ENCODE measurements at regions not wholly inside any gene's neighbourhood (a gene's known extent, or its start where the extent isn't known, plus 50 kb on each side); places are given as distances from the start of the nearest gene placed in this dataset.

- H2AFZ ChIP-seq (ENCODE audit: low read length) = no peak overlapping the region
- no peaks in the 10 kb centered on the region for H4K20me1 ChIP-seq (ENCODE audit: low read length)
- no peaks in the 10 kb centered on the region for H3K9me3 ChIP-seq (ENCODE audit: low read length)
- ATAC-seq (no peak), DNase-seq (no peak)
- no peaks in the 10 kb centered on the region for H3F3A ChIP-seq (ENCODE audit: low read length, unreplicated experiment)
- H3K4me3 ChIP-seq (ENCODE audit: low read length) = no peak overlapping the region
- TF ChIP-seq CTCF (conservative IDR thresholded peaks at IDR 0.05; ENCODE audit: low read depth, low read length) (no peak), EZH2phosphoT487 (IDR thresholded peaks at IDR 0.05; ENCODE audit: borderline replicate concordance, low read length) (no peak), EZH2 (IDR thresholded peaks at IDR 0.05; ENCODE audit: low read length, unreplicated experiment) (no peak)
- no peaks in the 10 kb centered on the region for H3K4me1 ChIP-seq (ENCODE audit: insufficient read depth, low read length)
- intact Hi-C loops (cut with micrococcal nuclease) = no loop called here
- H3K9me2 ChIP-seq (replicated peaks; ENCODE audit: low read length) = no peaks in the 10 kb centered on the region
- no peak overlapping the region for H3K27ac ChIP-seq (ENCODE audit: low read length)
- H3K9ac ChIP-seq (ENCODE audit: low read length) = no peak overlapping the region
- no TSS peak for BruUV-seq (replicated peaks)
- H3K4me2 ChIP-seq (ENCODE audit: low read length) = no peak overlapping the region
- no peaks in the 10 kb centered on the region for H3K36me3 ChIP-seq (ENCODE audit: low read depth, low read length)
- H3K27me3 ChIP-seq (ENCODE audit: low read length) = 0 out of 2 replicates have a peak, but pooled peaks cover 8% of the 10 kb centered on the region
- H3K79me2 ChIP-seq (ENCODE audit: low read length) = no peaks in the 10 kb centered on the region
- CTCF ChIA-PET = no interaction called here
- POLR2A ChIA-PET (ENCODE audit: unreplicated experiment) = interaction anchor here (0.6 kb wide), 1 partner anchor 767 kb away, joined by 3 read pairs; no protein-coding TSS in a partner anchor
Measured at GRCh38 chr7:54141576-54141975, 400.6 kb upstream of the VSTM2A start.

GRCh38 chr7:54145716-54146115 lies 396.5 kb upstream of the VSTM2A start:
- ChIA-PET POLR2A (ENCODE audit: unreplicated experiment) (no interaction called here), CTCF (no interaction called here)
- no peak overlapping the region for H2AFZ ChIP-seq (ENCODE audit: low read length)
- H3K4me1 ChIP-seq (ENCODE audit: insufficient read depth, low read length) = no peaks in the 10 kb centered on the region
- no peak for ATAC-seq
- no peak for DNase-seq
- no peaks in the 10 kb centered on the region for H3K9me2 ChIP-seq (replicated peaks; ENCODE audit: low read length)
- TF ChIP-seq EZH2 (IDR thresholded peaks at IDR 0.05; ENCODE audit: low read length, unreplicated experiment) (no peak), CTCF (conservative IDR thresholded peaks at IDR 0.05; ENCODE audit: low read depth, low read length) (no peak), EZH2phosphoT487 (IDR thresholded peaks at IDR 0.05; ENCODE audit: borderline replicate concordance, low read length) (no peak)
- intact Hi-C loops (cut with micrococcal nuclease) = no loop called here
- H3K27ac ChIP-seq (ENCODE audit: low read length) = no peak overlapping the region
- H4K20me1 ChIP-seq (ENCODE audit: low read length) = no peaks in the 10 kb centered on the region
- H3K9ac ChIP-seq (ENCODE audit: low read length) = no peak overlapping the region
- H3K4me2 ChIP-seq (ENCODE audit: low read length) = no peak overlapping the region
- no peak overlapping the region for H3K4me3 ChIP-seq (ENCODE audit: low read length)
- H3K27me3 ChIP-seq (ENCODE audit: low read length) = 0 out of 2 replicates have a peak, but pooled peaks cover 8% of the 10 kb centered on the region
- H3K79me2 ChIP-seq (ENCODE audit: low read length) = no peaks in the 10 kb centered on the region
- H3K36me3 ChIP-seq (ENCODE audit: low read depth, low read length) = no peaks in the 10 kb centered on the region
- no TSS peak for BruUV-seq (replicated peaks)
- no peaks in the 10 kb centered on the region for H3K9me3 ChIP-seq (ENCODE audit: low read length)
- H3F3A ChIP-seq (ENCODE audit: low read length, unreplicated experiment) = no peaks in the 10 kb centered on the region

GRCh38 chr7:54153462-54153861 lies 388.7 kb upstream of the VSTM2A start:
- POLR2A ChIA-PET (ENCODE audit: unreplicated experiment) = no interaction called here
- Histone ChIP-seq H3K4me2 (ENCODE audit: low read length) (no peak overlapping the region), H3K4me3 (ENCODE audit: low read length) (no peak overlapping the region), H3F3A (ENCODE audit: low read length, unreplicated experiment) (no peaks in the 10 kb centered on the region), H3K4me1 (ENCODE audit: insufficient read depth, low read length) (no peaks in the 10 kb centered on the region), H3K27ac (ENCODE audit: low read length) (no peak overlapping the region), H4K20me1 (ENCODE audit: low read length) (no peaks in the 10 kb centered on the region), H3K9me3 (ENCODE audit: low read length) (no peaks in the 10 kb centered on the region), H3K36me3 (ENCODE audit: low read depth, low read length) (no peaks in the 10 kb centered on the region), H3K27me3 (ENCODE audit: low read length) (no peaks in the 10 kb centered on the region), H3K79me2 (ENCODE audit: low read length) (no peaks in the 10 kb centered on the region), H3K9me2 (replicated peaks; ENCODE audit: low read length) (no peaks in the 10 kb centered on the region), H2AFZ (ENCODE audit: low read length) (no peak overlapping the region), H3K9ac (ENCODE audit: low read length) (no peak overlapping the region)
- no TSS peak for BruUV-seq (replicated peaks)
- CTCF ChIA-PET = no interaction called here
- DNase-seq = no peak
- intact Hi-C loops (cut with micrococcal nuclease) = no loop called here
- TF ChIP-seq EZH2phosphoT487 (IDR thresholded peaks at IDR 0.05; ENCODE audit: borderline replicate concordance, low read length) (no peak), EZH2 (IDR thresholded peaks at IDR 0.05; ENCODE audit: low read length, unreplicated experiment) (no peak), CTCF (conservative IDR thresholded peaks at IDR 0.05; ENCODE audit: low read depth, low read length) (no peak)
- ATAC-seq = no peak
